ENCODE measurements at regions not wholly inside any gene's neighbourhood (a gene's known extent, or its start where the extent isn't known, plus 50 kb on each side); places are given as distances from the start of the nearest gene placed in this dataset.

DNA sequence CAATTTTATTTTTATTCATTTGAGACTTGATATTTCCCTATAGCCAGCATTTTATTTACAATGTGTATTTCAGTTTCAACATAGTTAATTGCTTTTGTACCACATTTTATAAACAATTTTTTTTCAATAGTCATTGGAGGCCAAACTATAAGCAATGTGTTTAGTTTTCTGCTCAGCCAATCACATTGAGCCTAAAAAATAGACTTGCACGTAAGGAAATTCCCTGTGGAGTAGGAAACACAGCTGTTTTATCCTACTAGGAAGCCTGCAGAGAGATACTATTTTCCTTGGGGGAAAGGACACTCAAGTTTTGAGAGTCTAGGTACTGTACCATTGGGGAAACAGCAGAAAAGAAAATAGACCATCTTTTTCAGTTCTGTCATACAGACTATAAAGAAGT is 410.2 kb upstream of the GOT2 start:
- Histone ChIP-seq H2AFZ (ENCODE audit: low read depth, low read length) (no peak overlapping the region), H4K20me1 (ENCODE audit: insufficient read depth) (no peaks in the 10 kb centered on the region), H3K4me2 (ENCODE audit: low read length) (no peak overlapping the region), H3K36me3 (ENCODE audit: insufficient read depth, low read length) (no peaks in the 10 kb centered on the region), H3K9ac (ENCODE audit: low read length) (no peak overlapping the region), H3F3A (ENCODE audit: insufficient read depth, low read length, poor library complexity, severe bottlenecking) (no peaks in the 10 kb centered on the region), H3K79me2 (replicated peaks; ENCODE audit: insufficient read depth, low read length) (no peaks in the 10 kb centered on the region), H3K27me3 (ENCODE audit: insufficient read depth, low read depth, low read length) (no peaks in the 10 kb centered on the region), H3K4me3 (ENCODE audit: low read length) (no peak overlapping the region), H3K27ac (ENCODE audit: low read length) (no peak overlapping the region), H3K9me2 (ENCODE audit: insufficient read depth, low read length) (no peaks in the 10 kb centered on the region), H3K9me3 (ENCODE audit: low read length) (no peaks in the 10 kb centered on the region)
- no peak for TF ChIP-seq CTCF (IDR thresholded peaks at IDR 0.05; ENCODE audit: poor library complexity, severe bottlenecking)
- TF ChIP-seq MXI1 (conservative IDR thresholded peaks at IDR 0.05; ENCODE audit: poor library complexity, severe bottlenecking), result no peak
- no peak for TF ChIP-seq POLR2AphosphoS5 (IDR thresholded peaks at IDR 0.05)
- no peak for TF ChIP-seq EP300 (conservative IDR thresholded peaks at IDR 0.05; ENCODE audit: poor library complexity, severe bottlenecking)
- TF ChIP-seq EZH2 (IDR thresholded peaks at IDR 0.05; ENCODE audit: borderline replicate concordance, insufficient read depth, low read length, poor library complexity, severe bottlenecking), result no peak
- TF ChIP-seq SMC3 (conservative IDR thresholded peaks at IDR 0.05; ENCODE audit: poor library complexity), result no peak
- TF ChIP-seq RAD21 (conservative IDR thresholded peaks at IDR 0.05), result no peak
- no peak for TF ChIP-seq TAF1 (IDR thresholded peaks at IDR 0.05; ENCODE audit: low read depth)
- no peak for TF ChIP-seq REST (IDR thresholded peaks at IDR 0.05; ENCODE audit: borderline replicate concordance)

DNA sequence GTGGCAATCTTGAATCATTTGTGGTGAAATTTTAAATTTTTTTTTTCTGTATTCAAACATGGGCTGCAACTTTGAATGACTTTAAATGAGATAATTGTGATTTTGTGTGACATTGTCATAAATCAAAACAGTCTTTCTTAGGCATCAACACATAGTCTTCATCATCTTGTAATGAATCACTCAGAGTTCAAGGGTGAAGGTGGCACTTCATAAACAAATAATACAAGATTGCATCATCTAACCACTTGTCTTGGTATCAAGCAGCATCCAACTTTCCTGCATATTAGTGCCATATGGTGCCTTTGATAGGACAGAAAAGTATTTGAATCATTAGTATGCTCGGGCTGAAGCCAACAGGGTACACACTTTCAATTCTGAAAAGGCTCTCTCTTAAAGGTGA is 392.4 kb upstream of the GOT2 start:
- Histone ChIP-seq H3K79me2 (replicated peaks; ENCODE audit: insufficient read depth, low read length) (no peaks in the 10 kb centered on the region), H4K20me1 (ENCODE audit: insufficient read depth) (no peaks in the 10 kb centered on the region), H3K36me3 (ENCODE audit: insufficient read depth, low read length) (no peaks in the 10 kb centered on the region), H3K9me2 (ENCODE audit: insufficient read depth, low read length) (no peaks in the 10 kb centered on the region), H3K4me2 (ENCODE audit: low read length) (no peak overlapping the region), H3K9me3 (ENCODE audit: low read length) (no peaks in the 10 kb centered on the region), H3K4me3 (ENCODE audit: low read length) (no peak overlapping the region), H2AFZ (ENCODE audit: low read depth, low read length) (no peak overlapping the region), H3K9ac (ENCODE audit: low read length) (no peak overlapping the region), H3K27me3 (ENCODE audit: insufficient read depth, low read depth, low read length) (no peaks in the 10 kb centered on the region), H3F3A (ENCODE audit: insufficient read depth, low read length, poor library complexity, severe bottlenecking) (no peaks in the 10 kb centered on the region), H3K27ac (ENCODE audit: low read length) (no peak overlapping the region)
- TF ChIP-seq POLR2AphosphoS5 (IDR thresholded peaks at IDR 0.05) (no peak), REST (IDR thresholded peaks at IDR 0.05; ENCODE audit: borderline replicate concordance) (no peak), SMC3 (conservative IDR thresholded peaks at IDR 0.05; ENCODE audit: poor library complexity) (no peak), EZH2 (IDR thresholded peaks at IDR 0.05; ENCODE audit: borderline replicate concordance, insufficient read depth, low read length, poor library complexity, severe bottlenecking) (no peak), MXI1 (conservative IDR thresholded peaks at IDR 0.05; ENCODE audit: poor library complexity, severe bottlenecking) (no peak), RAD21 (conservative IDR thresholded peaks at IDR 0.05) (no peak), TAF1 (IDR thresholded peaks at IDR 0.05; ENCODE audit: low read depth) (no peak), EP300 (conservative IDR thresholded peaks at IDR 0.05; ENCODE audit: poor library complexity, severe bottlenecking) (no peak), CTCF (IDR thresholded peaks at IDR 0.05; ENCODE audit: poor library complexity, severe bottlenecking) (no peak)

All from neural cell (in vitro differentiated cells).